ENCODE measurements at regions not wholly inside any gene's neighbourhood (a gene's known extent, or its start where the extent isn't known, plus 50 kb on each side); places are given as distances from the start of the nearest gene placed in this dataset.

DNA sequence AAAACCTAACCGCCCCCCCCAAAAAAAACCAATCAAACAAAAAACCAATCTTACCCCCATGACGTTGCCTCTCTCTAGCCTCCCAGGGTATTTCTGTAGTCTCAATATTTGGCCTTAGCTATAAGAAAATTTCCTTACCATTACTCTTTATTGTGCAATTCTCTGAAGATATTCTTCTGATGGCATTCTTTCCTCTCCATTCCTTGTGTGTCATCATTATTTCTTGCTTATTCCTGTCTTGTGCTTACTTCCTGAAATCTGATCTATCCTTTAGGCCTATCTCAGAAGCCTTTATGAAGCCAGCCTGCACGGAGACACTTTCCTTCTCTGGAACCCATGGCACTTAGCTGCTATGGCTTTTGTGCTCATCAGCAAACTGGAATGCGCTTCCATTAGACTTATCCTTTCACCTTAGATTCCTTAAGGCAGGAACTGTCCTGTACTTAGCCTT is 65.9 kb upstream of the DDR1 start:
- TF ChIP-seq, protein P1, sequence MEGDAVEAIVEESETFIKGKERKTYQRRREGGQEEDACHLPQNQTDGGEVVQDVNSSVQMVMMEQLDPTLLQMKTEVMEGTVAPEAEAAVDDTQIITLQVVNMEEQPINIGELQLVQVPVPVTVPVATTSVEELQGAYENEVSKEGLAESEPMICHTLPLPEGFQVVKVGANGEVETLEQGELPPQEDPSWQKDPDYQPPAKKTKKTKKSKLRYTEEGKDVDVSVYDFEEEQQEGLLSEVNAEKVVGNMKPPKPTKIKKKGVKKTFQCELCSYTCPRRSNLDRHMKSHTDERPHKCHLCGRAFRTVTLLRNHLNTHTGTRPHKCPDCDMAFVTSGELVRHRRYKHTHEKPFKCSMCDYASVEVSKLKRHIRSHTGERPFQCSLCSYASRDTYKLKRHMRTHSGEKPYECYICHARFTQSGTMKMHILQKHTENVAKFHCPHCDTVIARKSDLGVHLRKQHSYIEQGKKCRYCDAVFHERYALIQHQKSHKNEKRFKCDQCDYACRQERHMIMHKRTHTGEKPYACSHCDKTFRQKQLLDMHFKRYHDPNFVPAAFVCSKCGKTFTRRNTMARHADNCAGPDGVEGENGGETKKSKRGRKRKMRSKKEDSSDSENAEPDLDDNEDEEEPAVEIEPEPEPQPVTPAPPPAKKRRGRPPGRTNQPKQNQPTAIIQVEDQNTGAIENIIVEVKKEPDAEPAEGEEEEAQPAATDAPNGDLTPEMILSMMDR (optimal IDR thresholded peaks at IDR 0.05 in 1 of 3, IDR thresholded peaks at IDR 0.05 in 1 of 3, conservative IDR thresholded peaks at IDR 0.05 in 1 of 3; ENCODE audit: extremely low read depth in 1 of 3, insufficient read depth in 2 of 3, low read length in 3 of 3), result no peak
- TF ChIP-seq EZH2 (IDR thresholded peaks at IDR 0.05; ENCODE audit: low read length), result no peak

Measured in keratinocyte (primary cell).